Panc1 (cell line): ENCODE measurements at regions not wholly inside any gene's neighbourhood (a gene's known extent, or its start where the extent isn't known, plus 50 kb on each side); places are given as distances from the start of the nearest gene placed in this dataset.

Experiments
- ATAC-seq: fragments of 200-7000 bp; cut with Tn5 transposase; 2 replicates; pipeline ENCODE4 v1.9.1; 2020; ENCODE audit warnings: mild to moderate bottlenecking, moderate library complexity
- BruUV-seq: library from RNA; stranded (reverse); fragments of 400-500 nt; replicated peaks from 2 replicates; lab custom pipeline; 2021; lab: Mats Ljungman, UMichigan
- CTCF ChIA-PET: fragments of 300-600 bp; sonication (Branson Sonifier 250); formaldehyde crosslinking; loops from one replicate; lab custom pipeline; 2022; ENCODE audit warnings: antibody characterized with exemption; lab: Charles Lee
- POLR2A ChIA-PET: fragments of 300-600 bp; sonication (Branson Sonifier 250); formaldehyde crosslinking; loops from one replicate; lab custom pipeline; 2022; ENCODE audit warnings: antibody characterized with exemption; lab: Charles Lee
- DNase-seq: peaks from one replicate; pipeline ENCODE4 v3.0.0-alpha.2; 2010; ENCODE audit warnings: low read depth, low spot score
- H3K27ac ChIP-seq: 2 replicates; pipeline ENCODE4 v1.5.1; 2011; ENCODE audit warnings: mild to moderate bottlenecking, low read length, inconsistent platforms
- H3K27me3 ChIP-seq: fragments of 200-500 bp; sonication (Bioruptor generic); 2 replicates; pipeline ENCODE4 v1.6.0; 2014; ENCODE audit warnings: low read length, inconsistent platforms; ENCODE audit not compliant: control insufficient read depth, insufficient read depth
- H3K36me3 ChIP-seq: fragments of 200-500 bp; sonication (Bioruptor generic); 2 replicates; pipeline ENCODE4 v1.5.1; 2014; ENCODE audit warnings: inconsistent platforms, mild to moderate bottlenecking, low read length, moderate library complexity; ENCODE audit not compliant: control insufficient read depth, insufficient read depth
- H3K4me1 ChIP-seq: 2 replicates; pipeline ENCODE4 v1.5.1; 2011; ENCODE audit warnings: inconsistent platforms, mild to moderate bottlenecking, low read length, moderate library complexity; ENCODE audit not compliant: control insufficient read depth, insufficient read depth
- H3K4me3 ChIP-seq, 2 experiments: 2 replicates each; pipeline ENCODE4 v1.5.1; 2011 to 2012; ENCODE audit warnings: low read depth in 2 of 2, low read length in 2 of 2, mild to moderate bottlenecking in 2 of 2, inconsistent platforms in 1 of 2, moderate library complexity in 1 of 2
- H3K9me3 ChIP-seq: fragments of 200-500 bp; sonication (Bioruptor generic); 2 replicates; pipeline ENCODE4 v1.5.1; 2014; ENCODE audit warnings: low read depth, mild to moderate bottlenecking, inconsistent platforms, low read length, moderate library complexity; ENCODE audit not compliant: control insufficient read depth, insufficient read depth
- CTCF ChIP-seq: fragments of 450-650 bp; IDR thresholded peaks from 2 replicates; pipeline ENCODE4 v1.5.1; 2017; ENCODE audit warnings: mild to moderate bottlenecking
- POLR2AphosphoS5 ChIP-seq: IDR thresholded peaks from 2 replicates; pipeline ENCODE4 v1.6.1; 2012; ENCODE audit warnings: mild to moderate bottlenecking, low read depth, low read length, moderate library complexity
- REST ChIP-seq, 2 experiments: IDR thresholded peaks; 2 replicates each; pipeline ENCODE4 v1.6.1; 2011 to 2012; ENCODE audit warnings: low read depth in 2 of 2, control low read depth in 1 of 2, low read length in 1 of 2, mild to moderate bottlenecking in 1 of 2, moderate library complexity in 1 of 2; ENCODE audit not compliant: insufficient read depth in 1 of 2
- SIN3A ChIP-seq: IDR thresholded peaks from 2 replicates; pipeline ENCODE4 v1.6.1; 2012; ENCODE audit warnings: low read depth, mild to moderate bottlenecking, low read length, moderate library complexity, borderline replicate concordance; ENCODE audit not compliant: insufficient read depth
- TCF7L2 ChIP-seq: IDR thresholded peaks from 2 replicates; pipeline ENCODE4 v1.6.1; 2011; ENCODE audit warnings: mild to moderate bottlenecking, low read depth, low read length, inconsistent platforms
- in situ Hi-C: cut with HindIII; loops from 2 replicates; pipeline ENCODE4 v1.10.0; 2016; ENCODE audit warnings: low sequenced_read_pairs, low pct_unique_long_range_greater_than_20kb
- intact Hi-C: fragments of 100-400 bp; cut with micrococcal nuclease; formaldehyde crosslinking; loops from one replicate; pipeline ENCODE4 v1.10.0; 2022; ENCODE audit not compliant: unreplicated experiment

GRCh38 chr7:110090110-110090820, 1000.7 kb upstream of the LRRN3 start:
- in situ Hi-C loops = no loop called here
- CTCF ChIA-PET = no interaction called here
- peak; percentile 40; the same call in 1 of the 2 replicates for TF ChIP-seq CTCF
- TF ChIP-seq SIN3A = no peak
- no peak for TF ChIP-seq TCF7L2
- TF ChIP-seq POLR2AphosphoS5 = no peak
- TF ChIP-seq REST (IDR thresholded peaks at IDR 0.05; ENCODE audit: insufficient read depth in 1 of 2, low read depth in 2 of 2, low read length in 1 of 2) = no peak

GRCh38 chr7:110095372-110096052, 995.4 kb upstream of the LRRN3 start:
- ATAC-seq = no peak
- CTCF ChIA-PET = no interaction called here
- H3K27me3 ChIP-seq = no peaks in the 10 kb centered on the region
- intact Hi-C loops = no loop called here
- in situ Hi-C loops = no loop called here
- no peaks in the 10 kb centered on the region for H3K36me3 ChIP-seq
- no peak overlapping the region for H3K27ac ChIP-seq
- no peak for DNase-seq
- no TSS peak for BruUV-seq
- 0 out of 2 replicates have a peak, but pooled peaks cover 5% of the 10 kb centered on the region for H3K9me3 ChIP-seq
- no peak for TF ChIP-seq POLR2AphosphoS5
- TF ChIP-seq CTCF = no peak
- no peak for TF ChIP-seq SIN3A
- no peak for TF ChIP-seq REST (IDR thresholded peaks at IDR 0.05; ENCODE audit: insufficient read depth in 1 of 2, low read depth in 2 of 2, low read length in 1 of 2)
- no peak for TF ChIP-seq TCF7L2
- H3K4me3 ChIP-seq = no peak overlapping the region
- H3K4me1 ChIP-seq = no peaks in the 10 kb centered on the region
- POLR2A ChIA-PET = no interaction called here

More at GRCh38 chr7:110090110-110090820, 1000.7 kb upstream of the LRRN3 start:
- POLR2A ChIA-PET = no interaction called here
- no peaks in the 10 kb centered on the region for H3K4me1 ChIP-seq
- no peaks in the 10 kb centered on the region for H3K27me3 ChIP-seq
- no peaks in the 10 kb centered on the region for H3K36me3 ChIP-seq
- H3K4me3 ChIP-seq = no peak overlapping the region
- BruUV-seq = no TSS peak
- DNase-seq = peak; percentile 17
- ATAC-seq = no peak
- H3K27ac ChIP-seq = no peak overlapping the region
- H3K9me3 ChIP-seq = no peaks in the 10 kb centered on the region
- intact Hi-C loops = no loop called here
